ENCODE measurements at regions not wholly inside any gene's neighbourhood (a gene's known extent, or its start where the extent isn't known, plus 50 kb on each side); places are given as distances from the start of the nearest gene placed in this dataset.

DNA sequence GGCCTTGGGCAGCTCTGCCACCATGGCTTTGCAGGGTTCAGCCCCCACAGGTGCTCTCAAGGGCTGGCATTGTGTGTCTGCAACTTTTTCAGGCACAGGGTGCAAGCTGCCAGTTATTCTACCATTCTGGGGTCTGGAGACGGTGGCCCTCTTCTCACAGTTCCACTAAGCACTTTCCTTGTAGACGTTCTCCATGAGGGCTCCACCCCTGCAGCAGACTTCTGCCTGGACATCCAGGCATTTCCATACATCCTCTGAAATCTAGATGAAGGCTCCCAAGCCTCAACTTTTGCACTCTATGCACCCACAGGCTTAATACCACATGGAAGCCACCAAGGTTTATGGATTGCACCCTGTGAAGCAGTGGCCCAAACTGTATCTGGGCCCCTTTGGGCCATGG lies 91.0 kb upstream of the RND3 start:
- no peaks in the 10 kb centered on the region for H3K36me3 ChIP-seq (replicated peaks; ENCODE audit: insufficient read depth, low read depth)
- no peaks in the 10 kb centered on the region for H4K20me1 ChIP-seq (ENCODE audit: insufficient read depth, poor library complexity, severe bottlenecking)
- H3K9me3 ChIP-seq (ENCODE audit: low read depth): no peaks in the 10 kb centered on the region
- H3K4me2 ChIP-seq: no peak overlapping the region
- WGBS (ENCODE audit: low lambda C conversion rate, missing lambda C conversion rate): 100% methylated on average over 2 of the region's 2 CpGs
- H3K4me3 ChIP-seq: no peak overlapping the region
- TF ChIP-seq, protein P1, sequence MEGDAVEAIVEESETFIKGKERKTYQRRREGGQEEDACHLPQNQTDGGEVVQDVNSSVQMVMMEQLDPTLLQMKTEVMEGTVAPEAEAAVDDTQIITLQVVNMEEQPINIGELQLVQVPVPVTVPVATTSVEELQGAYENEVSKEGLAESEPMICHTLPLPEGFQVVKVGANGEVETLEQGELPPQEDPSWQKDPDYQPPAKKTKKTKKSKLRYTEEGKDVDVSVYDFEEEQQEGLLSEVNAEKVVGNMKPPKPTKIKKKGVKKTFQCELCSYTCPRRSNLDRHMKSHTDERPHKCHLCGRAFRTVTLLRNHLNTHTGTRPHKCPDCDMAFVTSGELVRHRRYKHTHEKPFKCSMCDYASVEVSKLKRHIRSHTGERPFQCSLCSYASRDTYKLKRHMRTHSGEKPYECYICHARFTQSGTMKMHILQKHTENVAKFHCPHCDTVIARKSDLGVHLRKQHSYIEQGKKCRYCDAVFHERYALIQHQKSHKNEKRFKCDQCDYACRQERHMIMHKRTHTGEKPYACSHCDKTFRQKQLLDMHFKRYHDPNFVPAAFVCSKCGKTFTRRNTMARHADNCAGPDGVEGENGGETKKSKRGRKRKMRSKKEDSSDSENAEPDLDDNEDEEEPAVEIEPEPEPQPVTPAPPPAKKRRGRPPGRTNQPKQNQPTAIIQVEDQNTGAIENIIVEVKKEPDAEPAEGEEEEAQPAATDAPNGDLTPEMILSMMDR (IDR thresholded peaks at IDR 0.05; ENCODE audit: poor library complexity): no peak
- TF ChIP-seq EZH2phosphoT487 (IDR thresholded peaks at IDR 0.05; ENCODE audit: low read depth, severe bottlenecking, unreplicated experiment): no peak
- no peak for TF ChIP-seq EZH2 (IDR thresholded peaks at IDR 0.05; ENCODE audit: borderline replicate concordance)
- H3K9me2 ChIP-seq (replicated peaks; ENCODE audit: insufficient read depth): no peaks in the 10 kb centered on the region
- H3K79me2 ChIP-seq: no peaks in the 10 kb centered on the region
- no peaks in the 10 kb centered on the region for H3K4me1 ChIP-seq (ENCODE audit: insufficient read depth)
- no peak overlapping the region for H3K27ac ChIP-seq
- no peaks in the 10 kb centered on the region for H3K27me3 ChIP-seq
- no peak overlapping the region for H2AFZ ChIP-seq
- no peak for DNase-seq (ENCODE audit: low spot score)

DNA sequence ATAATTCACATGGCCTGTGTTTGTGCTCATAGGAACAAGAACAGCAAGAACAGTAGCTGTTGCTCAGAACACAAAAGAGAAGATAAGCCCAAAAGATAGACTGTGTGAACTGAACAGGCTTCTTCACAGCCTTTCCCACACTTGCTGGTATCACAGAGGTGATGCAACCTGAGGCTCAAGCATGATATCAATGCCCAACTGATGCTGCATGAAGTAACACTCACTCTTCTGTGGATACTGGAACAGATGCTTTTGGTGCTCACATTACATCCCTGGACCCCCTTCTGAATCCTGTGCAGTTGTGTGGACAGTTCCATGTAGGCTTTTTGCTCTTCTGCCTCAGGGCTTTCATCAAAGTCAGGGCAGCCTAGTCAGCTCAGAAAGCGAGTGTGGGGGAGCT lies 88.4 kb upstream of the RND3 start:
- WGBS (ENCODE audit: low lambda C conversion rate, missing lambda C conversion rate): 75% methylated on average over 1 of the region's 1 CpG

DNA sequence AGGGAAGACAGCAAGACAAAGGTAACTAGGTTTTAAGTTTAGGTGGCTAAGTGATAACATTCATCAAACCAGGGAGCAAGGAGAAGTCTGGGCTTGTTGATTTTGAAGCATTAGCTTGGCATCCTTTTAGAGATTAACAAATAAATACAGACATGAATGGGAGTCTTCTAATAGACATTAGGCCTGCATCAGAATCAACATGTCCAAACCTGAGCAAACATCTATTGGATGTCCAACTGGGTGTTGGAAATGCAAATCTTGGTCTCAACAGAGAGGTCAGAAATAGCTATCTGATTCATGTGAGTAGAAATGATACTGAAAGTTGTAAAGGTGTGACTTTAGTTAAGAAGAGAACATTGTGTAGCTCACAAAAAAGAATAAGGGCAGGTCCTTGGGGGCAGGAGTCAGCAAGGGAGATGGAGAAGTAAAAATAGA lies 85.5 kb upstream of the RND3 start:
- Histone ChIP-seq H3K27me3 (no peaks in the 10 kb centered on the region), H3K4me1 (ENCODE audit: insufficient read depth) (peaks cover 21% of the 10 kb centered on the region), H3K27ac (no peak overlapping the region), H3K79me2 (no peaks in the 10 kb centered on the region), H2AFZ (no peak overlapping the region), H4K20me1 (ENCODE audit: insufficient read depth, poor library complexity, severe bottlenecking) (no peaks in the 10 kb centered on the region), H3K36me3 (replicated peaks; ENCODE audit: insufficient read depth, low read depth) (no peaks in the 10 kb centered on the region), H3K9me2 (replicated peaks; ENCODE audit: insufficient read depth) (no peaks in the 10 kb centered on the region), H3K4me2 (no peak overlapping the region), H3K9me3 (ENCODE audit: low read depth) (no peaks in the 10 kb centered on the region), H3K4me3 (no peak overlapping the region)
- TF ChIP-seq EZH2phosphoT487 (IDR thresholded peaks at IDR 0.05; ENCODE audit: low read depth, severe bottlenecking, unreplicated experiment) (no peak), EZH2 (IDR thresholded peaks at IDR 0.05; ENCODE audit: borderline replicate concordance) (no peak)
- TF ChIP-seq, protein P1 (IDR thresholded peaks at IDR 0.05; ENCODE audit: poor library complexity): no peak
- DNase-seq (ENCODE audit: low spot score): no peak

More for the DNA sequence above, 88.4 kb upstream of the RND3 start:
- Histone ChIP-seq H3K79me2 (no peaks in the 10 kb centered on the region), H3K9me3 (ENCODE audit: low read depth) (no peaks in the 10 kb centered on the region), H2AFZ (no peak overlapping the region), H3K4me1 (ENCODE audit: insufficient read depth) (peaks cover 1% of the 10 kb centered on the region), H4K20me1 (ENCODE audit: insufficient read depth, poor library complexity, severe bottlenecking) (no peaks in the 10 kb centered on the region), H3K4me2 (no peak overlapping the region), H3K9me2 (replicated peaks; ENCODE audit: insufficient read depth) (no peaks in the 10 kb centered on the region), H3K4me3 (no peak overlapping the region), H3K27me3 (no peaks in the 10 kb centered on the region), H3K27ac (no peak overlapping the region), H3K36me3 (replicated peaks; ENCODE audit: insufficient read depth, low read depth) (no peaks in the 10 kb centered on the region)
- no peak for DNase-seq (ENCODE audit: low spot score)
- TF ChIP-seq EZH2 (IDR thresholded peaks at IDR 0.05; ENCODE audit: borderline replicate concordance) (no peak), EZH2phosphoT487 (IDR thresholded peaks at IDR 0.05; ENCODE audit: low read depth, severe bottlenecking, unreplicated experiment) (no peak)
- TF ChIP-seq, protein P1 (IDR thresholded peaks at IDR 0.05; ENCODE audit: poor library complexity): no peak
